Fibroblast of lung (primary cell): ENCODE measurements at regions not wholly inside any gene's neighbourhood (a gene's known extent, or its start where the extent isn't known, plus 50 kb on each side); places are given as distances from the start of the nearest gene placed in this dataset.

Source experiments
- CTCF ChIP-seq, 2 donors: IDR thresholded peaks in 1 of 2; conservative IDR thresholded peaks in 1 of 2; 1 replicate in 1 of 2; 2 replicates in 1 of 2; pipeline ENCODE4 v1.5.1; 2011 to 2012; ENCODE audit warnings: low read length in 2 of 2, control low read depth in 1 of 2, inconsistent platforms in 1 of 2, low read depth in 1 of 2, mild to moderate bottlenecking in 1 of 2
- EZH2 ChIP-seq: IDR thresholded peaks from 2 replicates; pipeline ENCODE4 v1.5.1; 2012; ENCODE audit warnings: low read length, control low read depth, mild to moderate bottlenecking; ENCODE audit errors: missing control alignments

GRCh38 chr10:83769281-83769820, 370.0 kb upstream of the GHITM start:
- TF ChIP-seq EZH2 (no peak), CTCF (conservative IDR thresholded peaks at IDR 0.05 in 1 of 2, IDR thresholded peaks at IDR 0.05 in 1 of 2; ENCODE audit: low read depth in 1 of 2, low read length in 2 of 2) (no peak)
